Stimulated activated CD8-positive, alpha-beta memory T cell treated with anti-CD3 and anti-CD28 coated beads, Interleukin-12 subunit alpha, Interleukin-12 subunit beta, amount 100 ng/mL, for 1 hour (primary cell): ENCODE measurements at regions not wholly inside any gene's neighbourhood (a gene's known extent, or its start where the extent isn't known, plus 50 kb on each side); places are given as distances from the start of the nearest gene placed in this dataset.

Experiments used
- DNase-seq: peaks from one replicate; pipeline ENCODE4 v3.0.0-alpha.2; 2020; ENCODE audit warnings: low read depth

DNA sequence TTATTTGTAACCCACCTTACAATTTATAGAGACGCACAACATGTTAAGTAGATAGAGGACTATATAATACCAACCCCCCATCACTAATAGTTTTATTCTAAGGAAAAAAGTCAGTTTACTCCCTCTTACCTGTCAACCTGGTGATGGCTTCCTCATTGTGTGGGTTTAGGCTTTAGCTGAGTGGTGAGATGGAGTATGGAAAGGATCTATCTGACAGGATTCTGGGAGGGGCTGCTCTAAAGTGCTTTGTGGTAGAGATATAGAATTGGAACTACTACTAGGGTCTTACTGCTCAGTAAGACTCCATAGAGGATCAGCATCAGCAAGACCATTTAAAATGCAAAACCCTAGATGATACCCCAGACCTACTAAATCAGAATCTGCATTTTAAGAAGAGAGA lies 82.1 kb upstream of the IFNE start:
- DNase-seq: no peak

DNA sequence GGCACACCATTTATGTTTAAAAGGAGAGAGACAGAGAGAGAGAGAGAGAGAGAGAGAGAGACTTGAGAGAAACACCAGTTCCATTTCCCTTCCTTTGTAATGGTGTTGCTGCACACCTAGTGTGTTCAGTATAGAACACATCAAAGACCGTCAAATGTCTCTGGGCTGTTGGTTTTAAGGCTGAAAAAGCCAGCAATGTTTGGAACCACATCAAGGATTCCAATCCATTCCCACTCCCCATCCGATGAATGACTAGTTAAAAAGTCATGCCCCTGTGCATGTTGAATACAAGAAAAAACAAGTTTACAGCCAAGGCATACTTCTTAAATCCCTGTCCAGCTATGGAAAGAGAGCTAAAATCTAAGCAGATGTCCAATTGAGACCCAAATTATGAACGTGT lies 83.0 kb upstream of the IFNE start:
- DNase-seq: no peak

DNA sequence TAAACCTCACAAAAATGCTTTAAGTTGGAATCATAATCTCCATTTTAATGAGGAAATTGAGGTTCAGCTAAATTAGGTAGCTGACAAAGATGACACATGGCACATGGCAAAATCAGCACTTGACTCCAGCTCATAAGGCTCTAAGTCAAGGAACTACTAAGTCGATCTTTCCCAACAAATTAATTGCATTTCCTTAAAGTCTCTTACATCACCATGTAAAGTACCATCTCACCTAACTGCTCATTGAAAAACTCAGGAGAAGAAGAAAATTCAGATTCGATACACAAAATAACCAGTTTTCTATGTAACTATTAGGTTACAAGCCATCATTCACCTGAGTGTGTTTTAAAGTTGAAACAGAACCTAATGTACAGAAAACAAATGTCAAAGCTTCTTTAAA lies 85.8 kb upstream of the IFNE start:
- no peak for DNase-seq

DNA sequence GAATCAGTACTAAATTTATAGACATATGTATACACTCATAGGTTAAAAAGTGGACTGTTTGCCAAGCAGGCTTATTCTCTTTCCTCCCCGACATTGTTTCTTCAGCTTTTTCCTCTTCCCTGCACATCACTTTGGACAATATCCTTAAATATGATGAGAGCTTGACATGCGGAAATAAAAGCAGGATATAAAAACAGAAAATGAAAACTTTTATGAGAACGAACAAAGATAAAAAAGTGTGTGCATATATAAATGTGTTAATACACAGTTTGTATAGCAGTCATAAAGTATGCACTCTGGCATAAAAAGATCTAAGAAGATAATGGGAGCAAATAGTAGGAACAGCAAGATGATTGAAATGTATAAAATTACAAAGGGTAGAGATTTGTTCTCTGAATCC lies 86.4 kb upstream of the IFNE start:
- no peak for DNase-seq

- no peak for DNase-seq
Measured at GRCh38 chr9:21569721-21570120, 87.6 kb upstream of the IFNE start.

- DNase-seq: no peak
Measured at GRCh38 chr9:21570643-21571275, 88.6 kb upstream of the IFNE start.

DNA sequence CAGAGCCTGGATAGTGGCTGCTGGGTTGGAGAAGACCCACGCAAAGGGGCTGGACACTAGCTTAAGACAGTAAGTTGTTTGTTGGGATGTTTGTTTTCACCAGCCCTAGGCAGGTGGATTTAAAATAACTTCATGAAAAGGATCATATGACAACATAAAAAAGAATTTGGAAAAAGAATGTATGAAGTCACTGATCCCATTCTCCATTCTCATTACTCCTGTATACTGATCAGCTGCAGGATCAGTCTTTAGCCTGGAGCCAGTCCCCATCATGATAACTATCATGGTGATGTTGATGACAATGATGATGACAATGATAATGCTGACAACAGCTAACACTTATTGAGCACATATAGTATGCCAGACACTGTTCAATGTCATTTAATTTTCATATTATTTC lies 92.1 kb upstream of the IFNE start:
- no peak for DNase-seq

- no peak for DNase-seq
Measured at GRCh38 chr9:21576331-21577189, 94.4 kb upstream of the IFNE start.

DNA sequence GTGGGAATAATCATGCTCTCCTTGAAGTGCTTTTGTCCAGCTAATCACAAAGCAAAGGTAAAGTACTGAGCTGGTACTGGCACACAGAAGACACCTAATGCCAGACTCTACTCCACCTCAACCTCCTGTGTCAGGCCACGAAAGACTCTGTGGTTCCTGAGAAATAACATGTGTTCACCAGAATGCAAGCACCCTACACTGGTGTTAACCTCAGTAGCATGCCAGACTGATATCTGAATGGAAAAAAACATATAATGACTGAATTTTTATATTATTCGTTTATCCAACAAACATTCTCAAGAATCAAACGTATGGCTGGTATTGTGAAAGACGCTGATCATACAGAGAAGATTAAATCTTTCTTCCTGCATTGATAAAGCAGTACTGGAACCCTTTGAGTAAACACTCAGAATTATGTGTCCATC lies 97.1 kb upstream of the IFNE start:
- DNase-seq: no peak

DNA sequence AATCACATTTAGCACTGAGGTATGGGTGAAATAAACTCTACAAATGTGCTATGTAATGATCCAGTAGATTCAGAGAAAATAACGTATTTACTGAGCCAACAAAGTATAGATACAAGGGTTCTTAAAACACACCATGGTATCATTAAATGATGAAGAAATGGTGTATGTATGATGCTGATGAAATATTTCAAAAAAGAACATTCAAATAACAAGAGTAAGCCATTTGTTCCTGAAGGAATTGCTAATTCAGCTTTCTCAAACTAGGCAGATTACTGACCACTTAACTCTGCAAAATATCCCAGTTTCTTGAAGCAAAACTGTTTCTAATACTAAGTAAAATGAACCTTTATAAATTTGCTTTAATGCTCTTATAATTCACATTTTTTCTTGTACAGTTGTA lies 97.6 kb upstream of the IFNE start:
- no peak for DNase-seq

DNA sequence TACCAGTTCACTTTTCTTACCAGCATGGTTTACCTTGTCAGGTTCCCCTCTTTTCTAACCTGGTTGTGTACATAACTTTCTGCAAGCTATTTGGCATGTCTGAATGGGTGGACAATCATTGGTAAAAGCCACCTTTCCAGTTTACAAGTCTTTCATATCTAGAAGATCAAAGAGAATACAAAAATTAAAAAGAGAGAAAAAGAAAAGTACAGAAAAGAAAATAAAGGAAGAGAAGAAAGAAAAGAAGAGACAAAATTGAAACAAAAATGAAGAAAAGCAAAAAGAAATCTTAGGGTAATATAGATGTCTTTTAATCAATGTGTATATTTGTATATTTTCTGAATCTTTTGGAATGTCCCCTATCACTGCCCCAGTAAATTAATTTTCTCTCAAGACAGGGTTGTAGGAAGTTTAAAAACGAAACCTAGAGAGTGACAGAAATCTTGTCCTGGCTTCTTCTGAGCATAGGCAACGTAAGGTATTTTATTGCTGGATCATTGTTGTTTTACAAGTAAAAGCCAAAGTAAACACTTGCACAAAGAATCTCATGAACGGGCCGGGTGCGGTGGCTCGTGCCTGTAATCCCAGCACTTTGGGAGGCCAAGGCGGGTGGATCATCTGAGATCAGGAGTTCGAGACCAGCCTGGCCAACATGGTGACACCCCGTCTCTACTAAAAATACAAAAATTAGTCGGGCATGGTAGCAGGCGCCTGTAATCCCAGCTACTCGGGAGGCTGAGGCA lies 98.7 kb upstream of the IFNE start:
- no peak for DNase-seq

- DNase-seq: no peak
Measured at GRCh38 chr9:21583628-21584377, 101.7 kb upstream of the IFNE start.

GRCh38 chr9:21584890-21585289 lies 102.8 kb upstream of the IFNE start:
- DNase-seq: no peak

DNA sequence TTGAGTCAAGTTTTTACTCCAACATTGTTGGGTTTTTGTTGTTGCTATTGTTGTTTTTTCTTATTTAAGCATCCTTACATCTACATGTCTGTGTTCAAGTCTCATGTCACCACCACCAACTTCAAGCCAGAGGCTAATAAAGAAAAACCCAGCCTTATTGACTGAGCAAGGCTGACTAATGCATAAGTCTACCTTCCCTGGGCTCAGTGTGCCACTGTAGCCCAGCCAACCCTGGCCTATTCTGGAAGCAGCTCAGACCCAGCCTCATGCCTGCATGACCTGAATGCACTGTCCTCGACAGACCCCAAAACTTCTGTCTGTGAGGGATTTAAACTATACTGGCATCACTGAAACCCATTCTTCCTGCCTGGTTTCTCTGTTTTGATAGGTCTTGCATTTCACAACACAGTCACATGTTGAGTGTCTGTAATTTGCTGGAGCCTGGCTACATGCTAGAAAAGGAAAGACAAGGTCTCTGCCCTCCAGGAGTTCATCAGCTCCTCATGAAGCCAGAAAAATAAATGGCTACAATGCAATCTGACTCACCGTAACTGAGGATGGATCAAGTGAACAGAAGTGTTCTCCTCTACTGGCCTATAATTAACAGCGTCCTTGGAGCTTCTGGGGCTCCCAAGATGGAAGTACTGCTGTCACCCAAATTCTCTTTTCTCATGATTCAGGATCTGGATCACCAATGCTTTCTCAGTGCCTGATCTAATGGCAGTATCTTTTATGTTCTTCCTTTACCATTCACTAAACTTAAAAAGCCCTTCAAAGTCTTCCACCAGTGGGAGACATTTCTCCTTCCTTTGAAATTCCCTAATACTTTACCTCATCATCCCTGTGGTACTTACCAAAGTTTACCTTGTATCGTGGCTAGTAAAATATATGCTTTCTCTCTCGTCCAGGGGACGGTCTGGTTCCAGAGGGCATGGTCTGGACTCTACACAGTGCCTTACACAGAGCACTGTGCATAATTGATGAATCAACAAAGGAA lies 103.9 kb upstream of the IFNE start:
- no peak for DNase-seq

DNA sequence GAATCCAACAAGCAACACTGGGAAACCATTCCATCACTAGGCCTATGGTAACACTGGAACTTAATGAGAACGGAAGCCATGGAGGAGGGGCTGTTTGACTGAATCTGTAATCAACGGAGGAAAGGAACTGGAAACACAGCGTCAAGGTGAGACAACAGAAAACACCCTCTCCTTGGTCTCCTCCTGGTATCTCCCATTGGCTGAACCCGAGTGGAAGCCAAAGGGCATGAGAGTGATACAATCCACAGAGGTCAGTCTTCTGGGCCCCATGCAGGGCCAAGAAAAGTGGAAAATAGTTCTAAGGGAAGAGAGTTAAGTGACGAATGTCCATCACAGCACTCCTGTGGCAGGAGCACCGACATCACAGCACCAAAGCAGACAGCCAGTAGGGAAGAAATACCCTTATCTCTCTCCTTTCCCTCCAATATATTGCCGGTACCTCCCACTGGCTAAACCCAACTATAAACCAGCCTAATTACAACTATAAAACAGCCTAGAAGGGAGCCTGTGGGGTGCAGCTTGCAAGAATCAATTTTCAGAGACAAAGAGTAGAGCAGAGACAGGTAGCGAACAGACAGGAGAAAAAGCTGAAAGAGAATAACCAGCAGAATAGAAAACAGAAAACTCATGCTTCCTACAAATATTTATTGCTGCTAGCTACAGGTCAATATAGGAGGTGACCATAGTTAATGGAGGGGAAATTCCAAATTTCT lies 107.4 kb upstream of the IFNE start:
- no peak for DNase-seq

DNA sequence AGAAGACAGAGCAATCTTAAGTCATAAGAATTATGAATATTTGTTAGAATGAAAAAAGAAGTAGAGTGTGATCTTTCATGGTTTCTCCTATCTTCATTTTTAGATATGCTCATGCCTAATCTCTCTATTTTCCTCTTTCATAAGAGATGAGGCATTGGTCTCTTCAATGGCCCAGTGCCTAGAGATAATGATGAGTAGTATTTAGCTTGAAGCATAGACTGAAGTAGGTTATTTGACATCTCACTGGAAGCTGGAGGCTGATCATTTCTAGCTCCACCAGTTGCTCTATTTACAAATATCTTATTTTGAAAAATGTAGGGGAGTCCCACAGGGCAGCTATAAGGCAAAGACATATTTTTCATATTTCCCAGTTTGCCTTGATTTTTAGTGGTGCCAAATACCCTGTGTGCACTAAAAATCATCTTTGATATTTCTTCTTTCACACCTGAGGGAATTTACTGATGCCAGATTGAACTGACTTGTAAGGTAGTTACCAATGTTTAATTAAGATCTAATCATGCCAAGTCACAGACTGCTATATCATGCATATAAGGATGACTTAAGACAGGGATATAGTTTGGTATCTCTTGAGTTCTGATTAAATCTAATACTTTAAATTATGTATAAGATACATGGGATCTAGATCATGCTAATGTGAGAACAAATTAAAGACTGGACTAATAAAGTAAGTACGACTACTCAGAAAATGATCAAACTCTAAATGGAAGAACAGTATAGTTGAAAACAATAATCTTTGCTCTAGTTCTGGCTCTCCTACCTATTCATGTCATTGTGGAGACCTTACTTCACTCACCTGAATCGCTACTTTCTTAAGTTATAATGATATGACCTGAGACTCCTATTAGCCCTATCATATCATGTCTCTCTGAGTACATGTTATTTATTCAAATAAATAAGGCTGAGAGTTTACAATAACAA lies 108.2 kb upstream of the IFNE start:
- no peak for DNase-seq

GRCh38 chr9:21591221-21592062 lies 109.3 kb upstream of the IFNE start:
- DNase-seq: peak; percentile 9

DNA sequence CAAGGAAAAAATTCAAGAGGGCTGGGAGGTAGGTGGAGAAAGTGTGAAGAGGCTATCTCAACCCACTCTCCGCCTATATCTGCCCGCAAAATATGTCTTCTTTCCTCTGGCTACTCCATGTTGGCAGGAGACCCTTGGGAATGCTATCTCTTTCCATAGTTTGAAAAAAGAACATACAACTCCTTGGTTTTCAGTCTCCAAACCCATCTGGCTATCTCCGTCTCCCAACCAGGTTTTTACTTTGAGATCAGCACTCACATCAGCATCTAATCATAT lies 109.9 kb upstream of the IFNE start:
- DNase-seq: no peak

GRCh38 chr9:21597284-21597683 lies 115.2 kb upstream of the IFNE start:
- no peak for DNase-seq
